ENCODE measurements at regions not wholly inside any gene's neighbourhood (a gene's known extent, or its start where the extent isn't known, plus 50 kb on each side); places are given as distances from the start of the nearest gene placed in this dataset.

GRCh38 chrX:118219866-118220265 lies 103.3 kb upstream of the KLHL13 start:
- Histone ChIP-seq H3K27me3 (ENCODE audit: low read depth, low read length) (peaks cover 10% of the 10 kb centered on the region), H2AFZ (ENCODE audit: low read depth, low read length) (no peak overlapping the region), H3K27ac (ENCODE audit: low read length) (no peak overlapping the region), H3K4me3 (ENCODE audit: low read length) (no peak overlapping the region), H3K79me2 (ENCODE audit: low read length) (no peaks in the 10 kb centered on the region), H3K9ac (ENCODE audit: low read length) (no peak overlapping the region), H3K36me3 (replicated peaks; ENCODE audit: low read depth, low read length) (no peaks in the 10 kb centered on the region), H3K4me2 (ENCODE audit: low read length) (no peak overlapping the region), H3K4me1 (ENCODE audit: low read length) (peaks cover 7% of the 10 kb centered on the region; the same call in 1 of the 2 replicates), H4K20me1 (ENCODE audit: insufficient read depth, low read length) (no peaks in the 10 kb centered on the region), H3K9me3 (ENCODE audit: insufficient read depth, low read length) (no peaks in the 10 kb centered on the region)
- TF ChIP-seq CTCF (IDR thresholded peaks at IDR 0.05; ENCODE audit: low read depth, low read length), result no peak
- no peak for TF ChIP-seq EZH2phosphoT487 (IDR thresholded peaks at IDR 0.05; ENCODE audit: low read depth)

DNA sequence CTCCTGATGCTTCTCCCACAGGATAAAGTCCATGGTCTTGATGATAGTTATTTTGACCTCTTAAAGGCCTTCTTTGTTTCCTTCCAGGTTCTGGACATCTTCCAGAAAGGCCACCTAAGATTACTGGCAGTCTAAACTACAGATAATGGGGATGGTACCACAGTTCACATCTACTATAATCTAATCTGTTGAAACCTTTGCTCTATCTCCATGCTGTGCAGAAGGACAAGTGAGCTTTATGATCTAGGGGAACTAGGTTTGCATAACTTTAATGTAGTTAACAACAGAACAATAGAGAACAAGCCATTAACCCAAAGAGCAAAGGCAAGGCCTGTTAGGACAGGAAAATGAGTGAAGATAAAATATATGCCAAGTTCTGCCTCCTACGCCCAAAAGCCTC lies 103.9 kb upstream of the KLHL13 start:
- Histone ChIP-seq H3K4me2 (ENCODE audit: low read length) (no peak overlapping the region), H3K4me1 (ENCODE audit: low read length) (peaks cover 10% of the 10 kb centered on the region), H3K4me3 (ENCODE audit: low read length) (no peak overlapping the region)

GRCh38 chrX:118221270-118221669 lies 104.7 kb upstream of the KLHL13 start:
- peaks cover 1% of the 10 kb centered on the region; the same call in 1 of the 2 replicates for H3K27me3 ChIP-seq (ENCODE audit: low read depth, low read length)
- no peak overlapping the region for H3K27ac ChIP-seq (ENCODE audit: low read length)
- no peaks in the 10 kb centered on the region for H4K20me1 ChIP-seq (ENCODE audit: insufficient read depth, low read length)
- TF ChIP-seq CTCF (IDR thresholded peaks at IDR 0.05; ENCODE audit: low read depth, low read length), result no peak
- no peak for TF ChIP-seq EZH2phosphoT487 (IDR thresholded peaks at IDR 0.05; ENCODE audit: low read depth)
- no peaks in the 10 kb centered on the region for H3K79me2 ChIP-seq (ENCODE audit: low read length)
- no peak overlapping the region for H2AFZ ChIP-seq (ENCODE audit: low read depth, low read length)
- H3K4me1 ChIP-seq (ENCODE audit: low read length), result peaks cover 9% of the 10 kb centered on the region
- no peak overlapping the region for H3K4me2 ChIP-seq (ENCODE audit: low read length)
- no peaks in the 10 kb centered on the region for H3K36me3 ChIP-seq (replicated peaks; ENCODE audit: low read depth, low read length)
- H3K4me3 ChIP-seq (ENCODE audit: low read length), result no peak overlapping the region
- no peak overlapping the region for H3K9ac ChIP-seq (ENCODE audit: low read length)
- H3K9me3 ChIP-seq (ENCODE audit: insufficient read depth, low read length), result no peaks in the 10 kb centered on the region

More for the DNA sequence above, 103.9 kb upstream of the KLHL13 start:
- TF ChIP-seq EZH2phosphoT487 (IDR thresholded peaks at IDR 0.05; ENCODE audit: low read depth), result no peak
- no peak for TF ChIP-seq CTCF (IDR thresholded peaks at IDR 0.05; ENCODE audit: low read depth, low read length)
- Histone ChIP-seq H4K20me1 (ENCODE audit: insufficient read depth, low read length) (no peaks in the 10 kb centered on the region), H3K27ac (ENCODE audit: low read length) (no peak overlapping the region), H3K79me2 (ENCODE audit: low read length) (no peaks in the 10 kb centered on the region), H3K27me3 (ENCODE audit: low read depth, low read length) (peaks cover 7% of the 10 kb centered on the region), H3K36me3 (replicated peaks; ENCODE audit: low read depth, low read length) (no peaks in the 10 kb centered on the region), H2AFZ (ENCODE audit: low read depth, low read length) (no peak overlapping the region), H3K9me3 (ENCODE audit: insufficient read depth, low read length) (no peaks in the 10 kb centered on the region), H3K9ac (ENCODE audit: low read length) (no peak overlapping the region)

DNA sequence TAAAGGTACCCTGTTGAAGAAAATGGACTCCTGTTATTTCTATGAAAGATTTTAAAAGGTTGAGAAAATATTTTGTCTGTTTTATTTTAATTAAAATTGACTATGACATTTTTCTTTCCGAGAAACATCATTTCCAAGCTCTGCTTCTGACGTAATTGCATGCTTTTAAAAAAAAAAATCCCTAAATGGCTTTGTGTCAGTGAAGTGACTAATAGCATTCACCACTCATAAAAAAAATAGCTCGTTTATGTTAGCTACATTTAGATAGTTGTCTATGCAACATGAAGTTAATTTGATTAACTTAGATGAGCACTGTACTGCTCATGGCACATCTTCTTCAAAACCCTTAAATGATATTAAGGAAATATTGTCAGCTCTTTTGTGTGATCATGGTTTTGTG lies 105.1 kb upstream of the KLHL13 start:
- H3K4me1 ChIP-seq (ENCODE audit: low read length), result peaks cover 7% of the 10 kb centered on the region
- no peaks in the 10 kb centered on the region for H3K9me3 ChIP-seq (ENCODE audit: insufficient read depth, low read length)
- H3K27me3 ChIP-seq (ENCODE audit: low read depth, low read length), result no peaks in the 10 kb centered on the region
- no peak overlapping the region for H3K4me2 ChIP-seq (ENCODE audit: low read length)
- H3K79me2 ChIP-seq (ENCODE audit: low read length), result no peaks in the 10 kb centered on the region
- no peak overlapping the region for H2AFZ ChIP-seq (ENCODE audit: low read depth, low read length)
- no peaks in the 10 kb centered on the region for H3K36me3 ChIP-seq (replicated peaks; ENCODE audit: low read depth, low read length)
- no peak overlapping the region for H3K4me3 ChIP-seq (ENCODE audit: low read length)
- no peak for TF ChIP-seq EZH2phosphoT487 (IDR thresholded peaks at IDR 0.05; ENCODE audit: low read depth)
- TF ChIP-seq CTCF (IDR thresholded peaks at IDR 0.05; ENCODE audit: low read depth, low read length), result no peak
- no peak overlapping the region for H3K9ac ChIP-seq (ENCODE audit: low read length)
- no peak overlapping the region for H3K27ac ChIP-seq (ENCODE audit: low read length)
- no peaks in the 10 kb centered on the region for H4K20me1 ChIP-seq (ENCODE audit: insufficient read depth, low read length)
